ENCODE measurements at regions not wholly inside any gene's neighbourhood (a gene's known extent, or its start where the extent isn't known, plus 50 kb on each side); places are given as distances from the start of the nearest gene placed in this dataset.

GRCh38 chr18:78728784-78729467 is 250.7 kb upstream of the SALL3 start:
- H3K4me3 ChIP-seq: no peak overlapping the region
- H3K4me1 ChIP-seq: no peaks in the 10 kb centered on the region
- intact Hi-C loops (cut with DNase I; ENCODE audit: low total_unique reads): no loop called here
- H3K36me3 ChIP-seq: no peaks in the 10 kb centered on the region
- TF ChIP-seq CTCF (IDR thresholded peaks at IDR 0.05): no peak
- DNase-seq: peak in 1 of 2 donors; percentile 33
- H3K27ac ChIP-seq: no peak overlapping the region
- no peaks in the 10 kb centered on the region for H3K9me3 ChIP-seq
- peaks cover 0 to 2% of the 10 kb centered on the region in 2 donors for H3K27me3 ChIP-seq

GRCh38 chr18:78730546-78730945 is 249.1 kb upstream of the SALL3 start:
- H3K4me3 ChIP-seq: no peak overlapping the region
- intact Hi-C loops (cut with DNase I; ENCODE audit: low total_unique reads): no loop called here

DNA sequence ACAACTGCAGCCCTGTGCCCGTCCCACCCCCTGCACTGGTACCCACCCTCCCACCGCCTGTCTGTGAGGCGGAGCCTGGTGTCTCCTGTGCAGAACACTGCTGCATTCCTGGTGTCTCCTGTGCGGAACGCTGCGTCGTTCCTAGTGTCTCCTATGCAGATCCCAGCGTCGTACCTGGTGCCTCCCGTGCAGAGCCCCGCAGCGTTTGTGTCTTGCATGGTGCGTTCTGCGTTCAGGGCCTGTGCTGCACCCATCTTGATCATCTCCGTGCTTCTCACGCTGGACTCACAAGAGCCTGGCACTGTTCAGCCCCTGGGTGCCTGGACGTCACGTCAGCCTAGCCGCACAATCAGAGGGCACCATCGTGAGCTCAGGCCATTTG is 248.6 kb upstream of the SALL3 start:
- Histone ChIP-seq H3K27me3 (peaks cover 0 to 2% of the 10 kb centered on the region in 2 donors), H3K4me1 (no peaks in the 10 kb centered on the region), H3K27ac (no peak overlapping the region), H3K9me3 (no peaks in the 10 kb centered on the region), H3K4me3 (no peak overlapping the region), H3K36me3 (no peaks in the 10 kb centered on the region)
- intact Hi-C loops (cut with DNase I; ENCODE audit: low total_unique reads): no loop called here
- TF ChIP-seq CTCF (IDR thresholded peaks at IDR 0.05): no peak
- no peak for DNase-seq

More at GRCh38 chr18:78730546-78730945, 249.1 kb upstream of the SALL3 start:
- no peaks in the 10 kb centered on the region for H3K36me3 ChIP-seq
- H3K27me3 ChIP-seq: peaks cover 0 to 2% of the 10 kb centered on the region in 2 donors
- no peaks in the 10 kb centered on the region for H3K4me1 ChIP-seq
- H3K27ac ChIP-seq: no peak overlapping the region
- no peaks in the 10 kb centered on the region for H3K9me3 ChIP-seq
- no peak for TF ChIP-seq CTCF (IDR thresholded peaks at IDR 0.05)
- DNase-seq: peak in 1 of 2 donors; percentile 35

DNA sequence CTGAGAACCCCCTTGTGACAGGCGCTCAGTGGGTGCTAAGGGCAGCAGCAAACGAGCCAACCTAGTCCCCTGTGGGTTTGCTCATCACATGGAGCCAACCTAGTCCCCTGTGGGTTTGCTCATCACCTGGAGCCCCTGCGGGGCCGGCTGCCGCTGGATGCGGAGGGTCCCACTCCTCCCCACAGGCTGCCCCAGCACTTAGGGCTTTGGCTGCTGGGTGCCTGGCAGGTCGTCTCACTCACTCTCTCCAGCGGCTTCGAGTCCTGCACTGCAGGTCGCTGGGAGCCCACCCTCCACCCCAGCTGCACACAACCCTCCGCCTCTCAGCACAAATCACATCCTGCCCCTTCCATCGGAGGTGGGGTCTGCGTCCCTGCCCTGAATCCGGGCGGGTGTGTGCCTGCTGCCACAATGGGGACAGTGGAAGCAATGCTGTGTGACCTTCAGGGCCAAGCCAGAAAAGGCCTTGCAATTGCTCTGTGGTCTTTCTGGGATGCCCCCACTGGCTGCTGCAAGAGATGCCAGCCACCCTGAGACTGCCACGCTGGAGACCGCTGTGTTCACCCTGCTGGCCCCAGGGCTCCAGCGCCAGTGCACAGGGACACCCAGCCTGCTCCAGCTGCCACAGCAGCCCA is 248.1 kb upstream of the SALL3 start:
- intact Hi-C loops (cut with DNase I; ENCODE audit: low total_unique reads): no loop called here
- H3K27me3 ChIP-seq: peaks cover 0 to 2% of the 10 kb centered on the region in 2 donors
- no peak for TF ChIP-seq CTCF (IDR thresholded peaks at IDR 0.05)
- H3K36me3 ChIP-seq: no peaks in the 10 kb centered on the region
- H3K4me1 ChIP-seq: no peaks in the 10 kb centered on the region
- H3K27ac ChIP-seq: no peak overlapping the region
- peak in 1 of 2 donors; percentile 53 for DNase-seq
- no peak overlapping the region for H3K4me3 ChIP-seq
- H3K9me3 ChIP-seq: no peaks in the 10 kb centered on the region

GRCh38 chr18:78732273-78733210 is 247.1 kb upstream of the SALL3 start:
- intact Hi-C loops (cut with DNase I; ENCODE audit: low total_unique reads): no loop called here
- Histone ChIP-seq H3K4me3 (no peak overlapping the region), H3K9me3 (no peaks in the 10 kb centered on the region), H3K4me1 (no peaks in the 10 kb centered on the region), H3K36me3 (no peaks in the 10 kb centered on the region), H3K27me3 (peaks cover 0 to under 1% of the 10 kb centered on the region in 2 donors), H3K27ac (no peak overlapping the region)
- TF ChIP-seq CTCF (IDR thresholded peaks at IDR 0.05): no peak
- DNase-seq: peak in 1 of 2 donors; percentile 59
